ENCODE measurements at regions not wholly inside any gene's neighbourhood (a gene's known extent, or its start where the extent isn't known, plus 50 kb on each side); places are given as distances from the start of the nearest gene placed in this dataset.
A peak's percentile ranks its signal among the peaks of the same experiment; 100 is the strongest.

GRCh38 chr9:91159664-91160121 is 202.0 kb downstream of the AUH start:
- Mint-ChIP-seq H3K4me3 (peak overlapping the region; percentile 26), H3K27ac (peak overlapping the region; percentile 84), H3K4me1 (ENCODE audit: low read depth) (peaks cover 77% of the 10 kb centered on the region), H3K36me3 (ENCODE audit: low read depth) (peaks cover 30% of the 10 kb centered on the region), H3K27me3 (ENCODE audit: insufficient read depth) (no peaks in the 10 kb centered on the region), H3K9me3 (no peaks in the 10 kb centered on the region)
- no peak for DNase-seq (ENCODE audit: low spot score)
- intact Hi-C loops (cut with micrococcal nuclease): loop anchor here (5.0 kb wide), 1 partner anchor 242 kb away; no protein-coding TSS in a partner anchor

GRCh38 chr9:91160181-91160580 is 201.5 kb downstream of the AUH start:
- Mint-ChIP-seq H3K27me3 (ENCODE audit: insufficient read depth) (no peaks in the 10 kb centered on the region), H3K4me1 (ENCODE audit: low read depth) (peaks cover 77% of the 10 kb centered on the region), H3K36me3 (ENCODE audit: low read depth) (peaks cover 26% of the 10 kb centered on the region), H3K27ac (no peak overlapping the region), H3K4me3 (no peak overlapping the region), H3K9me3 (no peaks in the 10 kb centered on the region)
- intact Hi-C loops (cut with micrococcal nuclease): loop anchor here (5.0 kb wide), 1 partner anchor 243 kb away; no protein-coding TSS in a partner anchor
- no peak for DNase-seq (ENCODE audit: low spot score)

GRCh38 chr9:91160599-91161464 is 200.9 kb downstream of the AUH start:
- intact Hi-C loops (cut with micrococcal nuclease): loop anchor here (5.0 kb wide), 1 partner anchor 244 kb away; no protein-coding TSS in a partner anchor
- no peak for DNase-seq (ENCODE audit: low spot score)

DNA sequence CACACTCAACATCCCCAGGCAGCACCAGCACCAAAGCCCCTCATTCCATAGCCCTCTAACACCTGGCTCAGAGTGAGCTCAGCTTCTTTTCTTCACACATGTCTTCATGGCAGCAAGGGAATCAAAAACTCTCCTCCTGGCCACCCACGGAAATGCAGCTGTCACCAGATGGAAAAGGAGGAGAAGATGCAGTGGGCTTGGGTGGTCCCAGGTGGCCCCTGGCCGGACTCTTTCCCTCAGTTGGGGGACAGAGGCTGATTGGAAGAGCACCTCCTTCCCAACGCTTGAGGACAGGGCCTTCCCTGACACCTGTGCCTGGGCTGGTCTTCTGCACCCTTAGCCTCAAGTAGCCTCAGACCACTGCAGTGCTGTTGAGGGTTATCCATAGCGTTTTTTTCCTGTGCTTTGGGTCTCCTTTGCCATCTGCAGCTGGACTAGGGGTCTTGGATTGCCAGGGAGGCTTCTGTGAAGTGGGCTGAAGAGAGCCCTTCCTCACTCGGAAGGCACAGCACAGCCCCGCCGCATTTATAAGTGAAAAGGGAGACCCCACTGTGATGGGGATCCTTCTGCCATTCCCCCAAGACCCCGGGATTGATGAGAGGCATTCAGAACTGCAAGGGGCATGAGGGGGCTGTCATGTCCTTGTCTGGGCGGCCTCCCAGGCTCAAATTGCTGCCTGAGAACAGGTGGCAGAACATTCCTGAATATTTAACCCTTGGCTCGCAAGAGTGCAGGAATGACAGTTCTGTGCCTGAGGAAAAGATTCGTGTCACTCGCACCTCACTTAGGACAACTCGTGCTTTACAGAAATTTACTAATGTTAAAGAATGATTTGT is 200.0 kb downstream of the AUH start:
- intact Hi-C loops (cut with micrococcal nuclease): loop anchor here (5.0 kb wide), 1 partner anchor 244 kb away; no protein-coding TSS in a partner anchor
- Mint-ChIP-seq H3K4me3 (peak overlapping the region; percentile 82), H3K4me1 (ENCODE audit: low read depth) (peaks cover 66% of the 10 kb centered on the region), H3K9me3 (no peaks in the 10 kb centered on the region), H3K27ac (peak overlapping the region; percentile 98), H3K36me3 (ENCODE audit: low read depth) (peaks cover 16% of the 10 kb centered on the region), H3K27me3 (ENCODE audit: insufficient read depth) (no peaks in the 10 kb centered on the region)
- no peak for DNase-seq (ENCODE audit: low spot score)

More at GRCh38 chr9:91160599-91161464, 200.9 kb downstream of the AUH start:
- peaks cover 23% of the 10 kb centered on the region for H3K36me3 Mint-ChIP-seq (ENCODE audit: low read depth)
- peak overlapping the region; percentile 77 for H3K4me3 Mint-ChIP-seq
- H3K9me3 Mint-ChIP-seq: no peaks in the 10 kb centered on the region
- H3K4me1 Mint-ChIP-seq (ENCODE audit: low read depth): peaks cover 74% of the 10 kb centered on the region
- no peaks in the 10 kb centered on the region for H3K27me3 Mint-ChIP-seq (ENCODE audit: insufficient read depth)
- peak overlapping the region; percentile 98 for H3K27ac Mint-ChIP-seq

DNA sequence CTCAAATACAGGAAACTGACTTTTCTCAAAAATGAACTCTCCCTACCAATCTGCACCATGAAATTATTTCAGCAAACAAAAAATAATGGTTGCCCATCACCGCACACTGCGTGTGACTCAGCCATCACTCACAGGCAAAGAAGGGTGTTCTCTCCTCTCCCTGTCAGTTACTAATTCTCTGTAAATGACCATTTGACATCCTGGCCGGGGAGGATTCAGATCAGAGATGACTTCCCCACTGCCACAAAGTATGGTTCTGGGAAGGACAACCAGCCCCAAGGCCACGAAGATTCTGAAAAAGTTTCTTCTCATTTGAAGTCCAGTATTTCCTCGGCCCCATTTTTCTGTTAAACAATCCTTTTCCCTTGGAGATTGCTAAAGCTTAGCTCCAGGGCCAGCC is 199.4 kb downstream of the AUH start:
- Mint-ChIP-seq H3K4me1 (ENCODE audit: low read depth) (peaks cover 68% of the 10 kb centered on the region), H3K27ac (peak overlapping the region; percentile 98), H3K4me3 (peak overlapping the region; percentile 82), H3K36me3 (ENCODE audit: low read depth) (peaks cover 10% of the 10 kb centered on the region), H3K27me3 (ENCODE audit: insufficient read depth) (no peaks in the 10 kb centered on the region), H3K9me3 (no peaks in the 10 kb centered on the region)
- intact Hi-C loops (cut with micrococcal nuclease): loop anchor here (5.0 kb wide), 1 partner anchor 245 kb away; no protein-coding TSS in a partner anchor
- no peak for DNase-seq (ENCODE audit: low spot score)

DNA sequence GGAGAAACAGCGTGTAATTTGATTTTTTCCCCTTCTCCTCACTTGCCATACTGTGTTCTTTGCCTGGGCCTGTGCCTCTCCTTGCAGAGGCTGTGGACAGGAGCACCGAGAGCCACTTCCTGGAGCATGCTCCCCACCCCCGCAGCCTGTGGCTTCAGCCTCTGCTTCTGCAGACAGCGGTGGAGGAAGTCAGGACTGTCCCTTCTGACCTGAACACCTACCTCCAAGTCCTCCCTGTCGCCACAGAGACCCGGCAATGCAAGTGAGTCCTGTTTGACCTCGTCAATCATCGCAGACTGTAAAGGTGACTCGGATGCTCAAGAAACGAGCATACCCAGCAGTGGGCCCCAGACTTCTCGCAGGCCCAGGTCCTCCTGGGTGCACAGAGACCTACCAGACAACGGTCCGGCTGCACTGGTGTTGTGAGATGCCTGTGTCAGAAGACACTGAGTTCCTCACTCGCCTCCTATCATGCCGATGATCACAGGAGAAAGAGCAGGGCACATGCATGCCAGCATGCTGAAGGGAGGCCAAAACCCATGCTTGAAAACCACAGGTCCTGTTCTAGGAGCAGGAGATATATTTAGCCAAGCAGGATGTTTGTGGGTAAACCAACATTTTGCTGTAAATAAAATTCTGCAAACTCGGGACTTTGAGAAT is 198.8 kb downstream of the AUH start:
- Mint-ChIP-seq H3K27me3 (ENCODE audit: insufficient read depth) (no peaks in the 10 kb centered on the region), H3K4me3 (peak overlapping the region; percentile 82)

DNA sequence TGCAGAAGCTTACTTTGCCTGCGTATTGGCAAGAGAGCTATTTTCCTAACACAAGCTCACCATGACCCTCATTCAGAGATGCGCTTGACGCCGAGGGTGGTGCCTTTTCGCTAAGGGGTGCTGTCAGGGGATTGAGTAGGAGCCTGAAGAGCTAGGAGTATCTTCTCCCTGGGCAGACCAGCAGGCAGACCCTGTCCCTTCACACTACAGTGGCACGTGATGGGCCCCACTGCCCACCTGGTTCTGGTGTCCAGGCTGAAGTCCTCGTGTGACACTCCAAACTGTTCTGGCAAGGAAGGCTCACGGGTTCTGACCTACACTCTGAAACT is 198.3 kb downstream of the AUH start:
- Mint-ChIP-seq H3K9me3 (peaks cover 4% of the 10 kb centered on the region), H3K4me3 (peak overlapping the region; percentile 82), H3K27ac (peak overlapping the region; percentile 98), H3K27me3 (ENCODE audit: insufficient read depth) (no peaks in the 10 kb centered on the region), H3K36me3 (ENCODE audit: low read depth) (peaks cover 12% of the 10 kb centered on the region), H3K4me1 (ENCODE audit: low read depth) (peaks cover 70% of the 10 kb centered on the region)
- DNase-seq (ENCODE audit: low spot score): no peak
- intact Hi-C loops (cut with micrococcal nuclease): loop anchor here (1.0 to 5.0 kb wide), 2 partner anchors 12 to 246 kb away; no protein-coding TSS in a partner anchor

More for the DNA sequence above, 198.8 kb downstream of the AUH start:
- peak; percentile 67 for DNase-seq (ENCODE audit: low spot score)
- intact Hi-C loops (cut with micrococcal nuclease): loop anchor here (1.0 to 5.0 kb wide), 2 partner anchors 12 to 246 kb away; no protein-coding TSS in a partner anchor
- Mint-ChIP-seq H3K4me1 (ENCODE audit: low read depth) (peaks cover 70% of the 10 kb centered on the region), H3K36me3 (ENCODE audit: low read depth) (peaks cover 10% of the 10 kb centered on the region), H3K27ac (peak overlapping the region; percentile 98), H3K9me3 (peaks cover 1% of the 10 kb centered on the region)

DNA sequence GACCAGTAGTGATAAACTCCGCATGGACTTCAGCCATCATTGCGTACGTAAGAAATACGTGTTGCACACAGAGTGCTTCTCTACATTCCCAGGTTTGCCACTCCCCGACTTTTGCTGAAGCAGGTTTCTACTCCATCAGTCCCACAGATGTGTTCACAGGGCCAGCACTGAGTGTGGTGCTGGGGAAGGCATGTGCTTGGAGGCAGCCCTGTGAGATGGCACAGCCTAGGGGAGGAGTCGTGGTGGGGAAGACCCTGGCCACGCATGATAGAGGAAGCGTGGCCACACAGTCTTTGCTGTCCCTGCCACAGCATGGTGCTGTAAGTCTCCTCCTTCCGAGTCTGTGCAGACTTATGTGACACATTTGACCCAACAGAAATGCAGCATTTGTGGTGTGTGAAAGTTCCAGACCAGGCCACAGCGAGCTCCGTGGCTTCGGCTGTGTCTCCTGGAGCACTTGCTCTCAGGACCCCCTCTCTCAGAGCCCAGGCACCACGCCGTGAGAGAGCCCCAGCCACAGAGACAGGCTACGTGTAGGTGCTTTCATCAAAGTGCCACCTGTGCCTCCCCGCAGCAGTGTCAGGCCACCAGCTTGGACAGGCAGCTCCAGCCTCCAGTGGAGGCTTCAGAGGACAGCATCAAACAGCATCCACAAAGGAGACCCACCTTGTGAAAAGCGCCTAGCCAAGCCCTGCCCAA is 197.8 kb downstream of the AUH start:
- DNase-seq (ENCODE audit: low spot score): peak; percentile 36
- Mint-ChIP-seq H3K4me1 (ENCODE audit: low read depth) (peaks cover 69% of the 10 kb centered on the region), H3K27me3 (ENCODE audit: insufficient read depth) (no peaks in the 10 kb centered on the region), H3K9me3 (peaks cover 4% of the 10 kb centered on the region), H3K36me3 (ENCODE audit: low read depth) (peaks cover 10% of the 10 kb centered on the region), H3K4me3 (peak overlapping the region; percentile 82), H3K27ac (peak overlapping the region; percentile 98)
- intact Hi-C loops (cut with micrococcal nuclease): loop anchor here (1.0 to 5.0 kb wide), 7 partner anchors 13 to 247 kb away; no protein-coding TSS in a partner anchor

Data from activated T-helper 1 cell treated with anti-CD3 and anti-CD28 coated beads, Interleukin-12 subunit alpha, Interleukin-12 subunit beta, Interleukin-2, Interleukin-4 antibody, amounts not matched to agents 30 ng/mL and 10 ng/mL and 1 ng/mL, durations not matched to agents 14 hours and 24 hours and 36 hours (primary cell).